ENCODE measurements at regions not wholly inside any gene's neighbourhood (a gene's known extent, or its start where the extent isn't known, plus 50 kb on each side); places are given as distances from the start of the nearest gene placed in this dataset.
"Not testable (repeated sequence)": the region's sequence is repeated elsewhere in the genome, so short reads cannot be mapped to it uniquely, and the experiment has no call there.

GRCh38 chr12:63493357-63493756 lies 174.9 kb downstream of the DPY19L2 start:
- TF ChIP-seq CTCF (IDR thresholded peaks at IDR 0.05; ENCODE audit: low read length); EZH2 (IDR thresholded peaks at IDR 0.05; ENCODE audit: borderline replicate concordance, low read length): not testable (repeated sequence)
